ENCODE measurements at regions not wholly inside any gene's neighbourhood (a gene's known extent, or its start where the extent isn't known, plus 50 kb on each side); places are given as distances from the start of the nearest gene placed in this dataset.

GRCh38 chr13:90797335-90797734 lies 550.2 kb upstream of the MIR17HG start:
- Mint-ChIP-seq H3K27me3 (no peaks in the 10 kb centered on the region), H3K27ac (no peak overlapping the region), H3K4me1 (no peaks in the 10 kb centered on the region), H3K9me3 (peaks cover 1% of the 10 kb centered on the region), H3K4me3 (no peak overlapping the region), H3K36me3 (no peaks in the 10 kb centered on the region)
- no peak for DNase-seq

- no peak for DNase-seq
- Mint-ChIP-seq H3K27ac (no peak overlapping the region), H3K4me3 (no peak overlapping the region), H3K4me1 (no peaks in the 10 kb centered on the region), H3K36me3 (no peaks in the 10 kb centered on the region), H3K27me3 (no peaks in the 10 kb centered on the region), H3K9me3 (peaks cover 1% of the 10 kb centered on the region)
These were observed 549.1 kb upstream of the MIR17HG start for GRCh38 chr13:90798381-90798780.

GRCh38 chr13:90800082-90800746 lies 547.3 kb upstream of the MIR17HG start:
- no peak for DNase-seq
- Mint-ChIP-seq H3K27ac (no peak overlapping the region), H3K4me1 (no peaks in the 10 kb centered on the region), H3K27me3 (no peaks in the 10 kb centered on the region), H3K9me3 (no peaks in the 10 kb centered on the region), H3K4me3 (no peak overlapping the region), H3K36me3 (no peaks in the 10 kb centered on the region)

GRCh38 chr13:90801621-90802020 lies 545.9 kb upstream of the MIR17HG start:
- Mint-ChIP-seq H3K36me3 (no peaks in the 10 kb centered on the region), H3K4me3 (no peak overlapping the region), H3K27me3 (no peaks in the 10 kb centered on the region), H3K9me3 (no peaks in the 10 kb centered on the region), H3K4me1 (no peaks in the 10 kb centered on the region), H3K27ac (no peak overlapping the region)
- DNase-seq: no peak

- Mint-ChIP-seq H3K36me3 (no peaks in the 10 kb centered on the region), H3K27me3 (no peaks in the 10 kb centered on the region), H3K4me3 (no peak overlapping the region), H3K4me1 (no peaks in the 10 kb centered on the region), H3K9me3 (no peaks in the 10 kb centered on the region), H3K27ac (no peak overlapping the region)
- DNase-seq: no peak
These were observed 544.3 kb upstream of the MIR17HG start for GRCh38 chr13:90803210-90803609.

GRCh38 chr13:90806016-90806615 lies 541.4 kb upstream of the MIR17HG start:
- no peaks in the 10 kb centered on the region for H3K4me1 Mint-ChIP-seq
- no peaks in the 10 kb centered on the region for H3K27me3 Mint-ChIP-seq
- H3K9me3 Mint-ChIP-seq: no peaks in the 10 kb centered on the region
- H3K4me3 Mint-ChIP-seq: no peak overlapping the region
- H3K36me3 Mint-ChIP-seq: no peaks in the 10 kb centered on the region
- no peak for DNase-seq
- H3K27ac Mint-ChIP-seq: no peak overlapping the region

- Mint-ChIP-seq H3K36me3 (no peaks in the 10 kb centered on the region), H3K4me3 (no peak overlapping the region), H3K9me3 (no peaks in the 10 kb centered on the region), H3K27ac (no peak overlapping the region), H3K4me1 (no peaks in the 10 kb centered on the region), H3K27me3 (no peaks in the 10 kb centered on the region)
- DNase-seq: no peak
These were observed 540.6 kb upstream of the MIR17HG start for GRCh38 chr13:90806892-90807291.

GRCh38 chr13:90808838-90809237 lies 538.6 kb upstream of the MIR17HG start:
- H3K4me1 Mint-ChIP-seq: no peaks in the 10 kb centered on the region
- H3K27ac Mint-ChIP-seq: no peak overlapping the region
- no peaks in the 10 kb centered on the region for H3K27me3 Mint-ChIP-seq
- no peaks in the 10 kb centered on the region for H3K36me3 Mint-ChIP-seq
- H3K9me3 Mint-ChIP-seq: no peaks in the 10 kb centered on the region
- DNase-seq: no peak
- no peak overlapping the region for H3K4me3 Mint-ChIP-seq

- H3K9me3 Mint-ChIP-seq: peaks cover 2% of the 10 kb centered on the region
- H3K4me1 Mint-ChIP-seq: no peaks in the 10 kb centered on the region
- H3K27ac Mint-ChIP-seq: no peak overlapping the region
- no peak for DNase-seq
- H3K36me3 Mint-ChIP-seq: no peaks in the 10 kb centered on the region
- H3K27me3 Mint-ChIP-seq: no peaks in the 10 kb centered on the region
- H3K4me3 Mint-ChIP-seq: no peak overlapping the region
These were observed 523.5 kb upstream of the MIR17HG start for GRCh38 chr13:90824032-90824431.

GRCh38 chr13:90826688-90827087 lies 520.8 kb upstream of the MIR17HG start:
- H3K4me1 Mint-ChIP-seq: no peaks in the 10 kb centered on the region
- H3K36me3 Mint-ChIP-seq: no peaks in the 10 kb centered on the region

GRCh38 chr13:90830782-90831181 lies 516.7 kb upstream of the MIR17HG start:
- Mint-ChIP-seq H3K4me3 (no peak overlapping the region), H3K9me3 (peaks cover 1% of the 10 kb centered on the region), H3K36me3 (no peaks in the 10 kb centered on the region), H3K27me3 (no peaks in the 10 kb centered on the region), H3K4me1 (no peaks in the 10 kb centered on the region), H3K27ac (no peak overlapping the region)
- DNase-seq: no peak

More at GRCh38 chr13:90826688-90827087, 520.8 kb upstream of the MIR17HG start:
- H3K27ac Mint-ChIP-seq: no peak overlapping the region
- no peak for DNase-seq
- H3K4me3 Mint-ChIP-seq: no peak overlapping the region
- H3K9me3 Mint-ChIP-seq: peaks cover 2% of the 10 kb centered on the region
- no peaks in the 10 kb centered on the region for H3K27me3 Mint-ChIP-seq

- no peaks in the 10 kb centered on the region for H3K4me1 Mint-ChIP-seq
- no peak for DNase-seq
- H3K27ac Mint-ChIP-seq: no peak overlapping the region
- no peak overlapping the region for H3K4me3 Mint-ChIP-seq
- no peaks in the 10 kb centered on the region for H3K27me3 Mint-ChIP-seq
- no peaks in the 10 kb centered on the region for H3K36me3 Mint-ChIP-seq
- H3K9me3 Mint-ChIP-seq: peaks cover 1% of the 10 kb centered on the region
These were observed 513.5 kb upstream of the MIR17HG start for GRCh38 chr13:90833951-90834350.

GRCh38 chr13:90834700-90835099 lies 512.8 kb upstream of the MIR17HG start:
- no peak overlapping the region for H3K27ac Mint-ChIP-seq
- H3K4me3 Mint-ChIP-seq: no peak overlapping the region
- no peaks in the 10 kb centered on the region for H3K4me1 Mint-ChIP-seq
- no peaks in the 10 kb centered on the region for H3K27me3 Mint-ChIP-seq
- peaks cover 1% of the 10 kb centered on the region for H3K9me3 Mint-ChIP-seq
- H3K36me3 Mint-ChIP-seq: no peaks in the 10 kb centered on the region
- DNase-seq: no peak

GRCh38 chr13:90835826-90836225 lies 511.7 kb upstream of the MIR17HG start:
- Mint-ChIP-seq H3K4me3 (no peak overlapping the region), H3K4me1 (no peaks in the 10 kb centered on the region), H3K9me3 (peaks cover 1% of the 10 kb centered on the region), H3K27ac (no peak overlapping the region), H3K27me3 (no peaks in the 10 kb centered on the region), H3K36me3 (no peaks in the 10 kb centered on the region)
- no peak for DNase-seq

- no peaks in the 10 kb centered on the region for H3K36me3 Mint-ChIP-seq
- no peaks in the 10 kb centered on the region for H3K27me3 Mint-ChIP-seq
- H3K9me3 Mint-ChIP-seq: no peaks in the 10 kb centered on the region
- DNase-seq: no peak
- no peaks in the 10 kb centered on the region for H3K4me1 Mint-ChIP-seq
- H3K27ac Mint-ChIP-seq: no peak overlapping the region
- H3K4me3 Mint-ChIP-seq: no peak overlapping the region
These were observed 509.0 kb upstream of the MIR17HG start for GRCh38 chr13:90838317-90838960.

GRCh38 chr13:90839061-90839460 lies 508.4 kb upstream of the MIR17HG start:
- Mint-ChIP-seq H3K36me3 (no peaks in the 10 kb centered on the region), H3K27me3 (no peaks in the 10 kb centered on the region), H3K4me1 (no peaks in the 10 kb centered on the region), H3K4me3 (no peak overlapping the region), H3K27ac (no peak overlapping the region), H3K9me3 (no peaks in the 10 kb centered on the region)
- no peak for DNase-seq

All from activated naive CD8-positive, alpha-beta T cell treated with anti-CD3 and anti-CD28 coated beads for 36 hours (primary cell).